ENCODE measurements at regions not wholly inside any gene's neighbourhood (a gene's known extent, or its start where the extent isn't known, plus 50 kb on each side); places are given as distances from the start of the nearest gene placed in this dataset.

GRCh38 chr14:58717813-58718212 is 80.1 kb downstream of the DACT1 start:
- Histone ChIP-seq H3K27me3 (no peaks in the 10 kb centered on the region), H3K36me3 (no peaks in the 10 kb centered on the region), H3K9me3 (no peaks in the 10 kb centered on the region), H3K27ac (no peak overlapping the region), H3K4me3 (no peak overlapping the region), H3K4me1 (peaks cover 7 to 10% of the 10 kb centered on the region in 2 donors)
- intact Hi-C loops (cut with DNase I; ENCODE audit: low total_unique reads), result no loop called here
- DNase-seq, result no peak
- ATAC-seq, result no peak
- TF ChIP-seq POLR2A (IDR thresholded peaks at IDR 0.05), result no peak
- TF ChIP-seq, protein P1, sequence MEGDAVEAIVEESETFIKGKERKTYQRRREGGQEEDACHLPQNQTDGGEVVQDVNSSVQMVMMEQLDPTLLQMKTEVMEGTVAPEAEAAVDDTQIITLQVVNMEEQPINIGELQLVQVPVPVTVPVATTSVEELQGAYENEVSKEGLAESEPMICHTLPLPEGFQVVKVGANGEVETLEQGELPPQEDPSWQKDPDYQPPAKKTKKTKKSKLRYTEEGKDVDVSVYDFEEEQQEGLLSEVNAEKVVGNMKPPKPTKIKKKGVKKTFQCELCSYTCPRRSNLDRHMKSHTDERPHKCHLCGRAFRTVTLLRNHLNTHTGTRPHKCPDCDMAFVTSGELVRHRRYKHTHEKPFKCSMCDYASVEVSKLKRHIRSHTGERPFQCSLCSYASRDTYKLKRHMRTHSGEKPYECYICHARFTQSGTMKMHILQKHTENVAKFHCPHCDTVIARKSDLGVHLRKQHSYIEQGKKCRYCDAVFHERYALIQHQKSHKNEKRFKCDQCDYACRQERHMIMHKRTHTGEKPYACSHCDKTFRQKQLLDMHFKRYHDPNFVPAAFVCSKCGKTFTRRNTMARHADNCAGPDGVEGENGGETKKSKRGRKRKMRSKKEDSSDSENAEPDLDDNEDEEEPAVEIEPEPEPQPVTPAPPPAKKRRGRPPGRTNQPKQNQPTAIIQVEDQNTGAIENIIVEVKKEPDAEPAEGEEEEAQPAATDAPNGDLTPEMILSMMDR (IDR thresholded peaks at IDR 0.05 in 4 of 5, conservative IDR thresholded peaks at IDR 0.05 in 1 of 5), result no peak
- in situ Hi-C loops (cut with MboI; ENCODE audit: low sequenced_read_pairs in 4 of 4), result no loop called here

- ATAC-seq (no peak), DNase-seq (no peak)
- in situ Hi-C loops (cut with MboI; ENCODE audit: low sequenced_read_pairs in 4 of 4), result no loop called here
- no peak overlapping the region for H3K4me3 ChIP-seq
- intact Hi-C loops (cut with DNase I; ENCODE audit: low total_unique reads), result no loop called here
- no peaks in the 10 kb centered on the region for H3K9me3 ChIP-seq
- H3K4me1 ChIP-seq, result peaks cover 7 to 10% of the 10 kb centered on the region in 2 donors
- H3K27ac ChIP-seq, result no peak overlapping the region
- TF ChIP-seq, protein P1 (IDR thresholded peaks at IDR 0.05 in 4 of 5, conservative IDR thresholded peaks at IDR 0.05 in 1 of 5), result no peak
- TF ChIP-seq POLR2A (IDR thresholded peaks at IDR 0.05), result no peak
- no peaks in the 10 kb centered on the region for H3K27me3 ChIP-seq
- no peaks in the 10 kb centered on the region for H3K36me3 ChIP-seq
Measured at GRCh38 chr14:58718226-58719205, 80.8 kb downstream of the DACT1 start.

DNA sequence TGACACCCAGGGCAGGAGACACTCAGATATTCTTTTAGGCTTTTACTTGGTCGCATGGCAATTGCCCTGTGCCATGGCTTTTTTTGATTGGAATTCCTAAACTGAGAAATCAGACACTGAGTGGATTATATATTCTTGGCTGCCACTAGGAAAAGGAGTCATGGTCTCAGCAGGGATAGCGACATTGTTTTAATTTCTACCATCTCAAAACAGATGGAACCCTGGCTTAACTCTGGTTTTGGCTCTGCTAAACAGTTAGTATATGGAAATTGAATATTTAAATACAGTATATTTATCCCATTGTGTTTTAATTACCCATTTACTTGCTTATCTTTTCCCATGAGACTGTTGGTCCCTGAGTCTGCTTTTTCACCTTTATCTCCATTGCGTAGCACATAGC is 84.0 kb downstream of the DACT1 start:
- H3K4me1 ChIP-seq, result peaks cover 7 to 10% of the 10 kb centered on the region in 2 donors
- no peak overlapping the region for H3K27ac ChIP-seq
- no peaks in the 10 kb centered on the region for H3K27me3 ChIP-seq
- intact Hi-C loops (cut with DNase I; ENCODE audit: low total_unique reads) (no loop called here), in situ Hi-C loops (cut with MboI; ENCODE audit: low sequenced_read_pairs in 4 of 4) (no loop called here)
- H3K36me3 ChIP-seq, result no peaks in the 10 kb centered on the region
- TF ChIP-seq, protein P1 (IDR thresholded peaks at IDR 0.05 in 4 of 5, conservative IDR thresholded peaks at IDR 0.05 in 1 of 5), result no peak
- no peak for TF ChIP-seq POLR2A (IDR thresholded peaks at IDR 0.05)
- ATAC-seq, result no peak
- no peak overlapping the region for H3K4me3 ChIP-seq
- DNase-seq, result no peak
- no peaks in the 10 kb centered on the region for H3K9me3 ChIP-seq

DNA sequence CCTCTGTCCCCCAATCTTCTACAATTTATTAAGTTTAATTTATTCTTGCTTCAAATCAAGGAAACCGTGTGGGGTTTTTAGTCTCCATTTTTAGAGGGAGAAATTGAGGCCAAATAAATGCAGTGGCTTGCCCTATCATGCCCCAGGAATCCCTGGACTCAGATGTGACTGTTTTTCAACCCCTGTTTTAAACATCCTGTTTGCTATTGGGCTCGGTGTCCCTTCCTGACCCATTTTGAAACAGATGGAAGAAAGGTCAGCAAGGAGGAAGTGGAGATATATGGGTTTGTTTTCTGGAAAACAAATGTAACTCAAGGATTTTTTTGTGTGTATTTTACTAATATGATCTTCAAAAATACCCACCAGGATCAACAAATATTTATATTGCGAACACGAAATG is 84.7 kb downstream of the DACT1 start:
- ATAC-seq (no peak), DNase-seq (no peak)
- TF ChIP-seq POLR2A (IDR thresholded peaks at IDR 0.05), result no peak
- TF ChIP-seq, protein P1 (IDR thresholded peaks at IDR 0.05 in 4 of 5, conservative IDR thresholded peaks at IDR 0.05 in 1 of 5), result no peak
- H3K36me3 ChIP-seq, result no peaks in the 10 kb centered on the region
- peaks cover 4 to 6% of the 10 kb centered on the region in 2 donors for H3K4me1 ChIP-seq
- intact Hi-C loops (cut with DNase I; ENCODE audit: low total_unique reads), result no loop called here
- in situ Hi-C loops (cut with MboI; ENCODE audit: low sequenced_read_pairs in 4 of 4), result no loop called here
- no peak overlapping the region for H3K27ac ChIP-seq
- no peak overlapping the region for H3K4me3 ChIP-seq
- no peaks in the 10 kb centered on the region for H3K9me3 ChIP-seq
- no peaks in the 10 kb centered on the region for H3K27me3 ChIP-seq

Measured in gastrocnemius medialis (tissue), 4 donors.